ENCODE measurements at regions not wholly inside any gene's neighbourhood (a gene's known extent, or its start where the extent isn't known, plus 50 kb on each side); places are given as distances from the start of the nearest gene placed in this dataset.

DNA sequence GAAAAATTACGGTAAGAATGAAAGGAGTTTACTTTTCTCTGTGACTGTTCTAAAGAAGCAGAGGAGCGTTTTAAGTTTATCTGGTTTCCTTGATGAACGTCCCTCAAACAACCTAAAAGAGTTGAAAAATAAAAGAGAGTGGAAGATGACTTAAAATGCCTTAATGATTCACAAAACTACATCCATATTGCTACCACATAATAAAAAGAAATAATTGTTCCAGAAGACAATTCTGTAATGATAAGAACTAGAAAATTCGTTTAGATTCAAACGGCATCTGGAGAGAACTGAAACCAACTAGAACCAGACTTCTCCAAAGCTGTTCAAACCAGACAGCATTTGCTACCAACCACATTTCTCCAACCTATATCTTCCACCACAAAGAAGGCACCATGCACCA, 68.1 kb downstream of the TEKT4 start:
- intact Hi-C loops (cut with micrococcal nuclease) = no loop called here

DNA sequence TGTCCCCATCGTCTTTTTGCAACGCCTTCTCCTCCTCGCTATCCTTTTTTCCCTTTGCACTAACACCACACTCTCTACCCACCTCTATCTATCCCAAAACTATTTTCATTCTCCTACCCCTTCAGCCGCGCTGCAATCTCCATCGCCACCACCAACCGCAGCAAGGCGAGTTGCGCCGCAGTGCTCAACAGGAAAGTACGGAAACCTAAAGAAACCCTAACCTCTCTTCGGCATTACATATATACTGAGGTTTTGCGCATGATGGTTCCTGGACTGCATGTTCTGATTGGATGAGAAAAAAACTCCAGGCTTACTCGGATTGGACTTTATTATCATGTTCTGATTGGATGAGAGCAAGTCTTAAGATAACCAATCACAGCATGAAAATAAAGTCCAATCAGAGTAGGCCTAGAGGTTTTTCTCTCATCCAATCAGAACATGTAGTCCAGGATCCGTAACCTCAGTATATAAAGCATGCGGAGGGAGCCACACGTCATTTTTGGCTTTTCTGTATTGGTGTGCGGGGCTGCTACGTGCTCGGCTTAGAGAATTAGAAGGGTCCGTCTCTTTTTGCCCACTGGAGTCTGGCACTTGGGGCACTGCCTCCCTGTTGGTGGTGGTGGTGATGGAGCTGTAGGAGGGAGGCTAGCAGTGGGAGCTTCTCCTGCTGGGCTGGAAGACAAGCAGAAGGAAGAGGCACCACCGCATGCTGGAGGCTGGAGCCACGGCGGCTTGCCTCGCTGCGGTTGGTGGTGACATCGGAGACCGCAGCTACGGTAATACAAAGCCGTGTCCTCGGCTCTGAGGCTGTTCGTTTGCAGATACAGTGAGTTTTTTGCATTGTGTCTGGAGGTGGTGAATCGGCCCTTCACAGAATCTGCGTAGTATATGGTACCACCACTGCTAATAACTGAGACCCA, 76.1 kb downstream of the TEKT4 start:
- intact Hi-C loops (cut with micrococcal nuclease) = no loop called here

DNA sequence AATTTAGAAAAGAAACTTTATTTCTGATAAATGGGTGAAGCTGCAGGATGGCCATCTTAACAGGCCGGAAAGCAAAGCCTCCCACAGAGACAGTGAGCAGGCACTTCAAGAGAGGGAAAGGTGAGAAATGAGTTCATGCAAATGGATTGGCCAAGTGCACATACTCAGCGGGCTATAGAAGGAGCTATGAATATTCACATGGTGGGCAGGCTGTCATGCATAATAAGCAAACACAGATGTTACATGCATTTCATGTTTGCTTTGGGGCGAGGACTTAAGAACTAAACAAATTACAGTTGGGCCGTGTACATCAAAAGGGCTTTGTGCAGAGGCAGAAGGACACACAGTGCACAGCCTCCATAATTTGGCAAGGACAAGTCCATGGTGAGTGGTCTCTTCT, 69.8 kb upstream of the MAL start:
- intact Hi-C loops (cut with micrococcal nuclease) = loop anchor here (10.0 kb wide), 1 partner anchor 81 kb away; the partner anchor contains the start of gene TEKT4

DNA sequence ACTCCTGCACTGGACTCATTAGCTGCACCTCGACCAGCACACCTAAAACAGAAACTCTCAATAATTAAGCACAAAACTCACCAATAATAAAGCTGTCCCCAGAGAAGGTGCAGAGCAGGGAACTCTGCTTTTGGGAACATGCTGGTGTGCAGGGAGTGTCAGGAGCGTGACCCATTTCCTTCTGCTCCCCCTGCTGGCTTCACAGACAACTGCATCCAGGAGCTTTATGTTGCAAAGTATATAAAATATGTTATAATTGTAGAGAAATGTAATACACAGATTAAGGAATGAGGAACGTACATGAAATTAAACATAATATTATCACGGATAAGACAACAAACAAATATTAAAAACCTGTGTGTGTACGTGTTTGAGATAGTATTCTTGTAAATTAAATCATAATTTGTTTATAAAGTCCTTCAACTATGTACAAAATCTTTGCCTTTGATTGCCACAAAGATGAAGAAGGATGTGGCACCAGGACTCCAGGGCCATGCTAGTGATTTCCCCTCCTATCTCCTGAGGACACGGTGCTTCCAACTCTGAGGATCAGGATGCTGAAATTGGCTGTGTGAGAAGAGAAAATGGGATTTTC, 68.6 kb upstream of the MAL start:
- intact Hi-C loops (cut with micrococcal nuclease) = loop anchor here (10.0 kb wide), 1 partner anchor 82 kb away; the partner anchor contains the start of gene TEKT4

DNA sequence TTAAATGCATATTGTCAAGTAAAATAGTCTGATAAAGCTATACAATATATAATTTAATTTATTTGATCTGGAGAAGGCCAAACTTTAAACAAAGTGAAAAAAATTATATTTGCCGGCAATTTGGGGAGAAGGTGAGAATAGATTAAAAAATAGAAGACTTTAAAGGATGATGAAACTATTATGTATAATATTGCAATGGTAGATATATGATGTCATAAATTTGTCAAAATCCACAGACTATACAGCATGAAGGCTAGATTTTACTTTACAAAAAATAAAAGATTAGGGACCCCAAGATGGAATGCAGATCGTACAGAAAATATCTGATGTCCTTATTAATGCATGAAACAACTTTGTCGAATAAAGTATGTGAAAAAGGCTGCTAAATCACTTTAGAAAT, 67.3 kb upstream of the MAL start:
- intact Hi-C loops (cut with micrococcal nuclease) = loop anchor here (10.0 kb wide), 1 partner anchor 83 kb away; the partner anchor contains the start of gene TEKT4

DNA sequence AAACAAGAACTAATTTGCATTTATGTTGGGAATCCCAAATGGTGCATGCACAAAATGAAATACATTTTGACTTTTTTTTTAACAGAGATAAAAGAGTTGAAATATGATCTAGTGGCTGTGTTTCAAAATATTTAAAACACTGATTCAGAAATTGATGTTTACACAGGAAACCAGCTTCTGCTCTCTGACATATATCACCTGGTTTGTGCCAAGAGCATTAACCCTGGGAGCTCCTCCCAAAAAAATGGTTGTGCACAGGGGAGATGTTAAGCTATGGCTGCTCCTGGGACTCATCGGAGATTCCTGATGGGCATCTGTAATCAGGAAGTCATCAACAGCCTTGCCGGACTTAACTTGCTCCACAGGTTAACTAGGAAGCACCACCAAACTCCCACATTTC, 65.2 kb upstream of the MAL start:
- intact Hi-C loops (cut with micrococcal nuclease) = no loop called here

DNA sequence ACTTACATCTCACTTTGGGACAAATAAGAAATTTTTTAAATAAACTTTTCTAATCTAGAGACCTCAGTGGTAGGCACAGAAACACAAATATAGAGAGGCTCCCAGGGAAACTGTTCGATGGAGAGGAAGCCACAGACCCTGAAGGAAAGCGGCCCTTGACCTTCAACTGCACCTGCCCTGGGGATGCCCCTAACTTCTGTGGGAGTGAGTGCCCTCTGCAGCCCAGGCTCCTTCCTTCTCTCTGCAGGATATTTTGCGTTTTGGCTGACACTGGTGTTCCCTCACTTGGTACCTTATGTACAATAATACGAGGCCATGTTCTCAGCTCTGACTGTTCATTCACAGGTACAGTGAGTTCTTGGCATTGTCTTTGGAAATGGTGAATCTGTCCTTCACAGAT, 64.8 kb upstream of the MAL start:
- intact Hi-C loops (cut with micrococcal nuclease) = no loop called here

DNA sequence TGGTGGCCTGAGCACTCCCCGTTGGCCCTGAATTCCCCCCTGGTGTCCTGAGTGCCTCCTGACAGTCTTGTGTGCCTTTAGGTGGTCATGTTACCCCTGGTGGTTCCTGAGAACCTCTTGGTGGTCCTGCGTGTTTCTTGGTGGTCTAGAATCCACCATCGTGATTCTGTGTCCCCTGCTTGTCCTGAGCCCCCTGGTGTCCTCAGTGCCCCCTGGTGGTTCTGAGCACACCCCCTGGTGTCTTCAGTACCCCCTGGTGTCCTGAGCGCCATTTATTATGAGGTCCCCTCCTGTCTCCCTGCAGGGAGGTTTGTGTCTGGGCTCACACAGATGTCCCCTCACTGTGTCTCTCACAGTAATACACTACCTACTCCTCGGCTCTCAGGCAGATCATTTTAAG, 61.3 kb upstream of the MAL start:
- intact Hi-C loops (cut with micrococcal nuclease) = no loop called here

DNA sequence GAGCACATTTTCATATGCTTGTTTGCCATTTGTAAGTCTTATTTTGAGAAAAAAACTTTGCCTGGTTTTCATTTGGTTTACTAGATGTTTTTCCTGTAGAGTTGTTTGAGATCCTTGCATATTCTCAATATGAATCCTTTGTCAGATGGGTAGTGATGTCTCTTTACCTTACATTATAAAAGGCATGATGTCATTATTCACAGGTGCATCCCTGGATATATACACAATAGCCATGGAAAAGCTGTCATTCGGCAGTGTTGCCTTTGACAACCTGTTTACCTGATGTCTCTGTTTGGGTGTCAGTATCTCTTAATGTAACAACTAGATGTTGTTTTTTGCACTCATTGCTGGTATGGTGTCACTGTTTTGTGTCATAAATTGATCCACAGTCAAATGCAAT, 58.8 kb upstream of the MAL start:
- intact Hi-C loops (cut with micrococcal nuclease) = no loop called here

DNA sequence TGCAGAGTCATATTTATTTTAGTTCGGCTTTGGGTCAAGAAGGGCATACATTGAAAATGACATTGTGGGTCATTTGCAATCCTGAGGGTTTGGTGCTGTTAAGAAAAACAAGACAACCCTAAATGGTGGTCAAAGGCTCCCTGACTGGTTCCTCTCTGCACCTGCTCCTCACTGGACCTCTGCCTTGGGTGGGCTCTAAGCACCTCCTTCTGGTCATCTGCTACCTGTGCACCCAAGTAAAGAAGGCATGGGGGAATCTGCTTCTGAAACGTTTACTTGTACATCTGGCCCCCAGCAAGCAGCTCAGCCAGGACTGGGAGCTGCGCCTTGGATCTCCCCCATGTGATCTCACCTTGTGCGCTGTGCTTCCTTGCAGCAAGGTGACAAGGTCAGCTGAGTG, 55.2 kb upstream of the MAL start:
- intact Hi-C loops (cut with micrococcal nuclease) = no loop called here

Data from T-helper 1 cell treated with Interleukin-12 subunit alpha and Interleukin-12 subunit beta and Interleukin-4 antibody, amounts not matched to agents 30 ng/mL and 1 ng/mL, for 36 hours (primary cell).